Endothelial cell of umbilical vein (primary cell): ENCODE measurements at regions not wholly inside any gene's neighbourhood (a gene's known extent, or its start where the extent isn't known, plus 50 kb on each side); places are given as distances from the start of the nearest gene placed in this dataset.

ENCODE experiments used
- BruUV-seq: library from RNA; stranded (reverse); fragments of 400-500 nt; replicated peaks from 2 replicates; lab custom pipeline; 2021; lab: Mats Ljungman, UMichigan
- CTCF ChIA-PET: fragments of 300-600, 350-600 bp; sonication (Branson Sonifier 250); formaldehyde crosslinking; loops from one replicate; lab custom pipeline; 2021; ENCODE audit warnings: antibody characterized with exemption, inconsistent platforms; lab: Charles Lee
- POLR2A ChIA-PET: fragments of 300-600, 350-600 bp; sonication (Branson Sonifier 250); formaldehyde crosslinking; loops from one replicate; lab custom pipeline; 2021; ENCODE audit warnings: antibody characterized with exemption, inconsistent platforms; lab: Charles Lee
- DNase-seq: peaks from one replicate; pipeline ENCODE4 v3.0.0-alpha.2; 2011; ENCODE audit warnings: low read depth, low spot score
- FAIRE-seq: peaks from 2 replicates; lab custom pipeline; 2011; peaks lifted over from hg19 to GRCh38; lab: Jason Lieb, UNC
- H2AFZ ChIP-seq: 2 replicates; pipeline ENCODE4 v1.6.0; 2012; ENCODE audit warnings: low read depth, low read length, control low read depth, inconsistent platforms
- H3K27ac ChIP-seq: 2 replicates; pipeline ENCODE4 v1.5.1; 2011; ENCODE audit warnings: low read depth, mild to moderate bottlenecking, control low read depth, low read length, moderate library complexity; ENCODE audit not compliant: insufficient read depth
- H3K27me3 ChIP-seq, 2 experiments: 2 replicates each; pipeline versions ENCODE4 v1.6.0 to v1.6.1; 2011; ENCODE audit warnings: low read length in 2 of 2, mixed read lengths in 1 of 2; ENCODE audit not compliant: control insufficient read depth in 2 of 2, insufficient read depth in 2 of 2
- H3K36me3 ChIP-seq, 2 experiments: 2 replicates in 1 of 2; 3 replicates in 1 of 2; pipeline ENCODE4 v1.5.1; 2011; ENCODE audit warnings: low read length in 2 of 2, mild to moderate bottlenecking in 1 of 2, moderate library complexity in 1 of 2; ENCODE audit not compliant: control insufficient read depth in 2 of 2, insufficient read depth in 2 of 2; ENCODE audit errors: extremely low read depth in 1 of 2
- H3K4me1 ChIP-seq: 3 replicates; pipeline ENCODE4 v1.5.1; 2011; ENCODE audit warnings: mild to moderate bottlenecking, low read length; ENCODE audit not compliant: control insufficient read depth, insufficient read depth; ENCODE audit errors: extremely low read depth
- H3K4me2 ChIP-seq: 2 replicates; pipeline ENCODE4 v1.6.1; 2011; ENCODE audit warnings: low read length, control low read depth, mixed read lengths; ENCODE audit not compliant: insufficient read depth
- H3K4me3 ChIP-seq, 3 experiments: fragments of 200-600 bp in 1 of 3; sonication (generic), shearing (Covaris generic) in 1 of 3; replicated peaks in 1 of 3; 2 replicates each; pipeline ENCODE4 v1.5.1; 2011 to 2016; ENCODE audit warnings: control low read depth in 3 of 3, low read length in 3 of 3, mild to moderate bottlenecking in 2 of 3, inconsistent platforms in 1 of 3, low read depth in 1 of 3, moderate library complexity in 1 of 3; ENCODE audit not compliant: insufficient read depth in 1 of 3
- H3K79me2 ChIP-seq: 2 replicates; pipeline ENCODE4 v1.6.0; 2012; ENCODE audit warnings: low read length, inconsistent platforms; ENCODE audit not compliant: control insufficient read depth, insufficient read depth
- H3K9ac ChIP-seq: replicated peaks from 2 replicates; pipeline ENCODE3; 2011; ENCODE audit warnings: low read length, control low read depth; ENCODE audit not compliant: insufficient read depth; ENCODE audit errors: extremely low read depth
- H3K9me1 ChIP-seq: replicated peaks from 3 replicates; pipeline ENCODE4 v1.6.0; 2011; ENCODE audit warnings: mild to moderate bottlenecking, low read length; ENCODE audit not compliant: control insufficient read depth, insufficient read depth; ENCODE audit errors: extremely low read depth
- H3K9me3 ChIP-seq: replicated peaks from 2 replicates; pipeline ENCODE4 v1.5.1; 2012; ENCODE audit warnings: low read length, inconsistent platforms; ENCODE audit not compliant: control insufficient read depth, insufficient read depth
- H4K20me1 ChIP-seq: replicated peaks from 2 replicates; pipeline ENCODE3; 2011; ENCODE audit warnings: mild to moderate bottlenecking, low read length; ENCODE audit not compliant: control insufficient read depth, insufficient read depth; ENCODE audit errors: extremely low read depth
- CTCF ChIP-seq, 2 donors: IDR thresholded peaks; 1 replicate in 1 of 2; 2 replicates in 1 of 2; pipeline ENCODE4 v1.5.1; 2011; ENCODE audit warnings: low read length in 2 of 2, mild to moderate bottlenecking in 2 of 2, moderate library complexity in 2 of 2, control low read depth in 1 of 2, inconsistent platforms in 1 of 2, low read depth in 1 of 2; ENCODE audit not compliant: insufficient read depth in 1 of 2; ENCODE audit errors: extremely low read depth in 1 of 2
- FOS ChIP-seq: IDR thresholded peaks from 2 replicates; pipeline ENCODE4 v1.6.1; 2011; ENCODE audit warnings: mild to moderate bottlenecking, low read length, moderate library complexity, borderline replicate concordance; ENCODE audit not compliant: insufficient read depth
- JUN ChIP-seq: IDR thresholded peaks from 2 replicates; pipeline ENCODE4 v1.6.1; 2011; ENCODE audit warnings: borderline replicate concordance, low read depth; ENCODE audit not compliant: insufficient read length, insufficient read depth
- MAX ChIP-seq: IDR thresholded peaks from 2 replicates; pipeline ENCODE4 v1.6.1; 2011; ENCODE audit not compliant: insufficient read depth, insufficient read length
- POLR2A ChIP-seq: IDR thresholded peaks from 2 replicates; pipeline ENCODE4 v1.6.1; 2012; ENCODE audit warnings: low read depth, mild to moderate bottlenecking, control low read depth, low read length
- POLR2AphosphoS5 ChIP-seq: IDR thresholded peaks from 2 replicates; pipeline ENCODE4 v1.6.1; 2012; ENCODE audit warnings: low read depth, mild to moderate bottlenecking, control low read depth, low read length, moderate library complexity; ENCODE audit not compliant: insufficient read depth
- dilution Hi-C: fragments of 300-500 bp; cut with MboI; formaldehyde crosslinking; loops from one replicate; pipeline ENCODE4 v1.15.0; 2019; ENCODE audit warnings: low sequenced_read_pairs; ENCODE audit not compliant: extremely low pct_ligation_motif_present
- intact Hi-C: fragments of 100-400 bp; cut with micrococcal nuclease; formaldehyde crosslinking; loops from one replicate; pipeline ENCODE4 v1.10.0; 2022

GRCh38 chr4:56253666-56254305 lies 133.5 kb downstream of the AASDH start:
- CTCF ChIA-PET, result no interaction called here
- FAIRE-seq, result no peak

More at GRCh38 chr4:56253666-56254305, 133.5 kb downstream of the AASDH start:
- Histone ChIP-seq H3K9me3 (no peaks in the 10 kb centered on the region), H3K4me3 (no peak overlapping the region), H3K27me3 (peaks cover 2% of the 10 kb centered on the region in 2 experiments), H3K9me1 (no peaks in the 10 kb centered on the region), H3K4me1 (no peaks in the 10 kb centered on the region), H3K79me2 (no peaks in the 10 kb centered on the region), H3K36me3 (no peaks in the 10 kb centered on the region), H3K4me2 (no peak overlapping the region), H2AFZ (no peak overlapping the region), H3K9ac (no peak overlapping the region), H4K20me1 (no peaks in the 10 kb centered on the region), H3K27ac (no peak overlapping the region)
- no peak for DNase-seq
- intact Hi-C loops (no loop called here), dilution Hi-C loops (no loop called here)
- POLR2A ChIA-PET, result no interaction called here
- BruUV-seq, result no TSS peak
- TF ChIP-seq FOS (no peak), POLR2AphosphoS5 (no peak), POLR2A (no peak), JUN (no peak), MAX (no peak), CTCF (IDR thresholded peaks at IDR 0.05; ENCODE audit: extremely low read depth in 1 of 2, insufficient read depth in 1 of 2, low read depth in 1 of 2, low read length in 2 of 2) (no peak)
